ENCODE measurements at regions not wholly inside any gene's neighbourhood (a gene's known extent, or its start where the extent isn't known, plus 50 kb on each side); places are given as distances from the start of the nearest gene placed in this dataset.

DNA sequence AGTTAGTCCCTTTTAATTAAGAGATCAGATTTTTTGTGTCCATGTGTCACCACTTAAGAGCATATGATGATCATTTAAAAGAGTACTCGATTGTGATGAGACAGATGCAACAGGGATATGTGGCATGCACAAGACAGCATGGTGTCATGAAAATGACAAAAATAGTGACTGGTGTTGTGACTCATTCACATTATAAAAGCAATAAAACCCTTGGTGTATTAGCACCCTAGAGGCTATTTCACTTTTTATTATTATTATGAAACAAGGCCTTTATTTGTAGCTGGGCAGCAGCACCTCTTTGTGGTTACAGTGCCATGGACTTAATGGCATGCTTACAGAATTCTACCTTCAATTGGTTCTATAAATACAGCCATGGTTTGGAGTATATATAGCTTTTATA is 1296.0 kb upstream of the ZEB2 start:
- H3K27me3 ChIP-seq (replicated peaks in 1 of 4; ENCODE audit: control extremely low read depth in 1 of 4, control insufficient read depth in 3 of 4, insufficient read depth in 4 of 4, low read length in 3 of 4) = peaks cover 0 to 3% (median 0%) of the 10 kb centered on the region in 4 experiments
- H3K27ac ChIP-seq (ENCODE audit: low read length in 2 of 2) = no peak overlapping the region
- H3K4me3 ChIP-seq (ENCODE audit: control extremely low read depth in 1 of 5, extremely low read depth in 1 of 5, insufficient read depth in 1 of 5, low read depth in 2 of 5, low read length in 4 of 5) = no peak overlapping the region
- WGBS (ENCODE audit: insufficient coverage) = no CpG with 5 or more reads among the region's 1 CpG
- Mint-ChIP-seq H3K27ac (no peak overlapping the region), H3K4me3 (no peak overlapping the region), H3K9me3 (ENCODE audit: insufficient read depth) (no peaks in the 10 kb centered on the region), H3K4me1 (no peaks in the 10 kb centered on the region), H3K27me3 (peaks cover 6% of the 10 kb centered on the region)
- ATAC-seq (ENCODE audit: low read depth) (no peak), DNase-seq (no peak)
- H3K9ac ChIP-seq (ENCODE audit: low read length) = no peak overlapping the region
- CTCF ChIA-PET = no interaction called here
- no peaks in the 10 kb centered on the region for H3K79me2 ChIP-seq (ENCODE audit: control insufficient read depth, insufficient read depth, low read length)
- no peak for TF ChIP-seq EZH2 (IDR thresholded peaks at IDR 0.05; ENCODE audit: borderline replicate concordance, insufficient read depth, low read depth, low read length, poor library complexity, severe bottlenecking)
- TF ChIP-seq, protein P1, sequence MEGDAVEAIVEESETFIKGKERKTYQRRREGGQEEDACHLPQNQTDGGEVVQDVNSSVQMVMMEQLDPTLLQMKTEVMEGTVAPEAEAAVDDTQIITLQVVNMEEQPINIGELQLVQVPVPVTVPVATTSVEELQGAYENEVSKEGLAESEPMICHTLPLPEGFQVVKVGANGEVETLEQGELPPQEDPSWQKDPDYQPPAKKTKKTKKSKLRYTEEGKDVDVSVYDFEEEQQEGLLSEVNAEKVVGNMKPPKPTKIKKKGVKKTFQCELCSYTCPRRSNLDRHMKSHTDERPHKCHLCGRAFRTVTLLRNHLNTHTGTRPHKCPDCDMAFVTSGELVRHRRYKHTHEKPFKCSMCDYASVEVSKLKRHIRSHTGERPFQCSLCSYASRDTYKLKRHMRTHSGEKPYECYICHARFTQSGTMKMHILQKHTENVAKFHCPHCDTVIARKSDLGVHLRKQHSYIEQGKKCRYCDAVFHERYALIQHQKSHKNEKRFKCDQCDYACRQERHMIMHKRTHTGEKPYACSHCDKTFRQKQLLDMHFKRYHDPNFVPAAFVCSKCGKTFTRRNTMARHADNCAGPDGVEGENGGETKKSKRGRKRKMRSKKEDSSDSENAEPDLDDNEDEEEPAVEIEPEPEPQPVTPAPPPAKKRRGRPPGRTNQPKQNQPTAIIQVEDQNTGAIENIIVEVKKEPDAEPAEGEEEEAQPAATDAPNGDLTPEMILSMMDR (IDR thresholded peaks at IDR 0.05) = no peak
- no peaks in the 10 kb centered on the region for H4K20me1 ChIP-seq (ENCODE audit: control insufficient read depth, insufficient read depth, low read length, poor library complexity, severe bottlenecking)
- H3K36me3 ChIP-seq (replicated peaks in 1 of 2; ENCODE audit: control extremely low read depth in 1 of 2, control insufficient read depth in 1 of 2, extremely low read depth in 1 of 2, insufficient read depth in 2 of 2, low read length in 1 of 2) = no peaks in the 10 kb centered on the region
- POLR2A ChIA-PET = no interaction called here
- H3K9me3 ChIP-seq (ENCODE audit: control extremely low read depth in 1 of 3, control insufficient read depth in 2 of 3, insufficient read depth in 1 of 3, low read length in 2 of 3) = no peaks in the 10 kb centered on the region
- no peak overlapping the region for H2AFZ ChIP-seq (ENCODE audit: insufficient read depth, low read depth, low read length, poor library complexity, severe bottlenecking)
- H3K4me1 ChIP-seq (ENCODE audit: control insufficient read depth in 2 of 2, insufficient read depth in 2 of 2, low read length in 2 of 2) = no peaks in the 10 kb centered on the region
- H3K4me2 ChIP-seq (replicated peaks; ENCODE audit: low read depth, low read length, poor library complexity, severe bottlenecking) = no peak overlapping the region
- intact Hi-C loops (cut with micrococcal nuclease) = no loop called here

DNA sequence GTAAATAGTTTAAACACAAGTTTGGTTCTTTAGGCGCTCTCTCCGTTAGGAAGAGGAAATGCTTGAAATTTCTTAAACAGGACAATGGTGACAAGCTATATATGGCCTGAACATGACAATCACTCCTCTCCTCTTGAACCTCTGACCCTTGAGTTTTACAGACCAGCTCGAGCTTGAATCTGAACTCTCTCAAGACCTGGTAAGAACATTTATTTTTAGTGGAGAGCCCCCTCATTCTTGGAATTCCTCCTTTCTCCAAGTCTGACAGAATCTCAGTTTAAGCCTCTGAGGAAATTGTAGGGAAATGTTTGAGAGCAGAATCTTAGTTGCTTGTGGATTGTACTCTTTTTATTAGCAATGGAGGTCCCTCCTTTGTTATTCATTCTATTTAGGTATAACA is 1293.6 kb upstream of the ZEB2 start:
- no peaks in the 10 kb centered on the region for H3K4me1 ChIP-seq (ENCODE audit: control insufficient read depth in 2 of 2, insufficient read depth in 2 of 2, low read length in 2 of 2)
- H3K27me3 ChIP-seq (replicated peaks in 1 of 4; ENCODE audit: control extremely low read depth in 1 of 4, control insufficient read depth in 3 of 4, insufficient read depth in 4 of 4, low read length in 3 of 4) = no peaks in the 10 kb centered on the region
- H3K27ac Mint-ChIP-seq = no peak overlapping the region
- H3K4me1 Mint-ChIP-seq = no peaks in the 10 kb centered on the region
- no CpG with 5 or more reads among the region's 3 CpGs for WGBS (ENCODE audit: insufficient coverage)
- ATAC-seq (ENCODE audit: low read depth) (no peak), DNase-seq (no peak)
- no peaks in the 10 kb centered on the region for H3K27me3 Mint-ChIP-seq
- H3K4me3 ChIP-seq (ENCODE audit: control extremely low read depth in 1 of 5, extremely low read depth in 1 of 5, insufficient read depth in 1 of 5, low read depth in 2 of 5, low read length in 4 of 5) = no peak overlapping the region
- H3K9me3 Mint-ChIP-seq (ENCODE audit: insufficient read depth) = no peaks in the 10 kb centered on the region
- H3K27ac ChIP-seq (ENCODE audit: low read length in 2 of 2) = no peak overlapping the region
- no peak overlapping the region for H3K9ac ChIP-seq (ENCODE audit: low read length)
- H4K20me1 ChIP-seq (ENCODE audit: control insufficient read depth, insufficient read depth, low read length, poor library complexity, severe bottlenecking) = no peaks in the 10 kb centered on the region
- no peaks in the 10 kb centered on the region for H3K9me3 ChIP-seq (ENCODE audit: control extremely low read depth in 1 of 3, control insufficient read depth in 2 of 3, insufficient read depth in 1 of 3, low read length in 2 of 3)
- TF ChIP-seq, protein P1 (IDR thresholded peaks at IDR 0.05) = no peak
- TF ChIP-seq EZH2 (IDR thresholded peaks at IDR 0.05; ENCODE audit: borderline replicate concordance, insufficient read depth, low read depth, low read length, poor library complexity, severe bottlenecking) = no peak
- no peaks in the 10 kb centered on the region for H3K36me3 ChIP-seq (replicated peaks in 1 of 2; ENCODE audit: control extremely low read depth in 1 of 2, control insufficient read depth in 1 of 2, extremely low read depth in 1 of 2, insufficient read depth in 2 of 2, low read length in 1 of 2)
- H2AFZ ChIP-seq (ENCODE audit: insufficient read depth, low read depth, low read length, poor library complexity, severe bottlenecking) = no peak overlapping the region
- no peak overlapping the region for H3K4me3 Mint-ChIP-seq
- ChIA-PET CTCF (no interaction called here), POLR2A (no interaction called here)
- H3K79me2 ChIP-seq (ENCODE audit: control insufficient read depth, insufficient read depth, low read length) = no peaks in the 10 kb centered on the region
- H3K4me2 ChIP-seq (replicated peaks; ENCODE audit: low read depth, low read length, poor library complexity, severe bottlenecking) = no peak overlapping the region
- intact Hi-C loops (cut with micrococcal nuclease) = no loop called here
